MCF 10A (cell line): ENCODE measurements at regions not wholly inside any gene's neighbourhood (a gene's known extent, or its start where the extent isn't known, plus 50 kb on each side); places are given as distances from the start of the nearest gene placed in this dataset.

ENCODE experiments used
- BruUV-seq: library from RNA; stranded (reverse); fragments of 400-500 nt; replicated peaks from 2 replicates; lab custom pipeline; 2021; lab: Mats Ljungman, UMichigan
- CTCF ChIA-PET: fragments of 300-600 bp; sonication (Branson Sonifier 250); formaldehyde crosslinking; extraction: SDS; loops from one replicate; lab custom pipeline; 2021; ENCODE audit warnings: antibody characterized with exemption, inconsistent platforms; lab: Yijun Ruan, JAX
- POLR2A ChIA-PET: fragments of 300-600, 350-650 bp; sonication (Branson Sonifier 250); formaldehyde crosslinking; extraction: SDS; loops from one replicate; lab custom pipeline; 2020; ENCODE audit warnings: antibody characterized with exemption, inconsistent platforms; lab: Yijun Ruan, JAX
- DNase-seq: peaks from one replicate; pipeline ENCODE4 v3.0.0-alpha.2; 2018; ENCODE audit not compliant: unreplicated experiment
- H3K27ac Mint-ChIP-seq: one replicate; pipeline ENCODE4 v1.8.0; 2022; ENCODE audit warnings: mild to moderate bottlenecking, low read depth, mixed read lengths; ENCODE audit not compliant: unreplicated experiment
- H3K27me3 Mint-ChIP-seq: one replicate; pipeline ENCODE4 v1.8.0; 2022; ENCODE audit warnings: mixed read lengths; ENCODE audit not compliant: insufficient read depth, unreplicated experiment
- H3K36me3 Mint-ChIP-seq: one replicate; pipeline ENCODE4 v1.8.0; 2022; ENCODE audit warnings: mild to moderate bottlenecking, moderate library complexity, mixed read lengths; ENCODE audit not compliant: insufficient read depth, unreplicated experiment
- H3K4me1 Mint-ChIP-seq: one replicate; pipeline ENCODE4 v1.8.0; 2022; ENCODE audit warnings: mixed read lengths; ENCODE audit not compliant: insufficient read depth, unreplicated experiment
- H3K4me3 Mint-ChIP-seq: one replicate; pipeline ENCODE4 v1.8.0; 2022; ENCODE audit warnings: mild to moderate bottlenecking, moderate library complexity, mixed read lengths; ENCODE audit not compliant: unreplicated experiment
- H3K9me3 Mint-ChIP-seq: one replicate; pipeline ENCODE4 v1.8.0; 2022; ENCODE audit warnings: mixed read lengths; ENCODE audit not compliant: unreplicated experiment
- CTCF ChIP-seq: fragments of 200-600 bp; IDR thresholded peaks from one replicate; pipeline ENCODE4 v1.8.0; 2022; ENCODE audit warnings: antibody characterized with exemption, mild to moderate bottlenecking; ENCODE audit not compliant: unreplicated experiment
- intact Hi-C: fragments of 100-400 bp; cut with micrococcal nuclease; formaldehyde crosslinking; loops from 2 replicates; pipeline ENCODE4 v1.14.1; 2022

- CTCF ChIA-PET: interaction anchor here (2.7 kb wide), 1 partner anchor 20 kb away, joined by 10 read pairs; no protein-coding TSS in a partner anchor
- no peaks in the 10 kb centered on the region for H3K27me3 Mint-ChIP-seq
- no peak for DNase-seq
- POLR2A ChIA-PET: no interaction called here
- no peak for TF ChIP-seq CTCF
- intact Hi-C loops: no loop called here
- H3K4me3 Mint-ChIP-seq: no peak overlapping the region
- H3K9me3 Mint-ChIP-seq: no peaks in the 10 kb centered on the region
- peaks cover 28% of the 10 kb centered on the region for H3K4me1 Mint-ChIP-seq
- BruUV-seq: no TSS peak
- peaks cover 4% of the 10 kb centered on the region for H3K36me3 Mint-ChIP-seq
- H3K27ac Mint-ChIP-seq: no peak overlapping the region
These were observed 167.6 kb downstream of the TMEM38B start for GRCh38 chr9:105861972-105862371.

GRCh38 chr9:105864248-105864898, 170.0 kb downstream of the TMEM38B start:
- BruUV-seq: no TSS peak
- Mint-ChIP-seq H3K4me3 (peak overlapping the region; percentile 24), H3K36me3 (peaks cover 4% of the 10 kb centered on the region), H3K27me3 (no peaks in the 10 kb centered on the region), H3K4me1 (peaks cover 21% of the 10 kb centered on the region), H3K27ac (peak overlapping the region; percentile 96), H3K9me3 (no peaks in the 10 kb centered on the region)
- TF ChIP-seq CTCF: no peak
- ChIA-PET CTCF (interaction anchor here (0.6 to 6.0 kb wide), 8 partner anchors 10 to 838 kb away, joined by 3 to 62 read pairs (median 3); no protein-coding TSS in a partner anchor), POLR2A (interaction anchor here (0.6 to 1.0 kb wide), 2 partner anchors 857 to 1346 kb away, joined by 3 read pairs; no protein-coding TSS in a partner anchor)
- intact Hi-C loops: no loop called here
- DNase-seq: peak; percentile 49

- ChIA-PET POLR2A (no interaction called here), CTCF (interaction anchor here (1.0 to 6.0 kb wide), 4 partner anchors 9 to 28 kb away, joined by 3 to 62 read pairs (median 18); no protein-coding TSS in a partner anchor)
- Mint-ChIP-seq H3K27me3 (no peaks in the 10 kb centered on the region), H3K4me1 (peaks cover 15% of the 10 kb centered on the region), H3K9me3 (no peaks in the 10 kb centered on the region), H3K36me3 (no peaks in the 10 kb centered on the region), H3K27ac (no peak overlapping the region), H3K4me3 (no peak overlapping the region)
- no peak for DNase-seq
- no TSS peak for BruUV-seq
- intact Hi-C loops: no loop called here
- no peak for TF ChIP-seq CTCF
These were observed 170.9 kb downstream of the TMEM38B start for GRCh38 chr9:105865285-105865684.

- CTCF ChIA-PET: interaction anchor here (1.4 to 2.0 kb wide), 2 partner anchors 10 to 30 kb away, joined by 6 to 15 read pairs; no protein-coding TSS in a partner anchor
- H3K4me3 Mint-ChIP-seq: no peak overlapping the region
- POLR2A ChIA-PET: interaction anchor here (1.0 kb wide), 1 partner anchor 8 kb away, joined by 3 read pairs; no protein-coding TSS in a partner anchor
- DNase-seq: no peak
- no peaks in the 10 kb centered on the region for H3K36me3 Mint-ChIP-seq
- no peak for TF ChIP-seq CTCF
- intact Hi-C loops: no loop called here
- H3K4me1 Mint-ChIP-seq: no peaks in the 10 kb centered on the region
- no peaks in the 10 kb centered on the region for H3K27me3 Mint-ChIP-seq
- BruUV-seq: no TSS peak
- no peaks in the 10 kb centered on the region for H3K9me3 Mint-ChIP-seq
- H3K27ac Mint-ChIP-seq: no peak overlapping the region
These were observed 177.2 kb downstream of the TMEM38B start for GRCh38 chr9:105871540-105871939.
